Parathyroid adenoma (tissue), 2 donors: ENCODE measurements at regions not wholly inside any gene's neighbourhood (a gene's known extent, or its start where the extent isn't known, plus 50 kb on each side); places are given as distances from the start of the nearest gene placed in this dataset.

ENCODE experiments used
- H2AFZ ChIP-seq: fragments of 300-600 bp; sonication (generic); one replicate; pipeline ENCODE4 v1.7.0; 2017; ENCODE audit warnings: antibody characterized with exemption, mild to moderate bottlenecking
- H3K27ac ChIP-seq: fragments of 300-600 bp; sonication (generic); one replicate; pipeline ENCODE4 v1.7.0; 2017
- H3K27me3 ChIP-seq: fragments of 300-600 bp; sonication (generic); one replicate; pipeline ENCODE4 v1.7.0; 2017; ENCODE audit warnings: low read length; ENCODE audit not compliant: control insufficient read depth, insufficient read depth
- H3K36me3 ChIP-seq: fragments of 300-600 bp; sonication (generic); one replicate; pipeline ENCODE4 v1.7.0; 2017; ENCODE audit warnings: low read length; ENCODE audit not compliant: control insufficient read depth, insufficient read depth
- H3K4me1 ChIP-seq: fragments of 300-600 bp; sonication (generic); one replicate; pipeline ENCODE4 v1.7.0; 2017; ENCODE audit warnings: control low read depth
- H3K4me2 ChIP-seq: fragments of 300-600 bp; sonication (generic); one replicate; pipeline ENCODE4 v1.7.0; 2017; ENCODE audit warnings: low read length
- H3K4me3 ChIP-seq: fragments of 300-600 bp; sonication (generic); one replicate; pipeline ENCODE4 v1.7.0; 2017; ENCODE audit warnings: low read depth, low read length
- H3K79me2 ChIP-seq: fragments of 300-600 bp; sonication (generic); one replicate; pipeline ENCODE4 v1.7.0; 2017; ENCODE audit warnings: control low read depth
- H3K9ac ChIP-seq: fragments of 300-600 bp; sonication (generic); one replicate; pipeline ENCODE4 v1.7.0; 2017; ENCODE audit warnings: mild to moderate bottlenecking
- H3K9me3 ChIP-seq: fragments of 300-600 bp; sonication (generic); one replicate; pipeline ENCODE4 v1.7.0; 2017; ENCODE audit warnings: low read length; ENCODE audit not compliant: control insufficient read depth
- TF ChIP-seq, protein P1 (sequence below): fragments of 300-600 bp; sonication (generic); IDR thresholded peaks from one replicate; pipeline ENCODE4 v1.7.0; 2017; ENCODE audit warnings: antibody characterized with exemption, mild to moderate bottlenecking
- donor health status: primary hyperparathyroidism.

DNA sequence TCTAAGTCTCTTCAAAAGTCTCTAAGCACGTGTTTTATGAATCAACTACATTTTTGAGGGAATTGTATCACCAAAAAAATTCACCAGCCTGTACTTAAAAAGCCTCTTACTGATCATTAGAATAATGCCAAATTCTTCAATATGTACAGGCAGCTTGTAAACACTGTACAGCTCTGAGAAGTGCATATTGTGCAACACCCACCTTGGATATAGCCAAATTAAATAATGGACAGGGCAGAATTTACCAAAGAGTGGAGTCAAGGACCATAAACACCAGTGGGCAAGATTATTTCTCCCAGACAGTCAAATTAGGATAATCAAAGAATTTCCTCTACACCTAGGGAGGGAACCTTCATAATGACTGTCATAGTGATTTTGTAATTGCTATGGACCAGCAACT, 338.2 kb downstream of the NR4A2 start:
- H3K36me3 ChIP-seq, result no peaks in the 10 kb centered on the region
- no peak overlapping the region for H3K9ac ChIP-seq

DNA sequence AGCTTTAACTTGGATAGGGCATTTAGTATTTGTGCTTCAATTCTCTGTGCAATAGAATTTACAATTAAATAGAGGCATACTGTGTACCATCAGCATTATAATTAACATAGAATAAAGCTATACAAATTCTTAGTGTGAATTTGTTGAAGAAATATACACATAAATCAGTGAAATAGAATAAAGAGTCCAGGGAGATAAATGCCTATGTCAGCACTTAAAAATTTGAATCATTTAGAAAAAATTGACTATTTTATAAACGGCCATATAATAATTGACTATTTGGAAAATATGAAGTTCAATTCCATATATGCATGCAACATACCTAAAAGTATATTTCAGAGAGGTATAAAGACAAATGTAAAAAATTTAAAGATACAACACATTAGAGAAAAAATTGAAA, 348.7 kb downstream of the NR4A2 start:
- no peaks in the 10 kb centered on the region for H3K9me3 ChIP-seq
- no peak overlapping the region for H3K4me2 ChIP-seq
- H3K4me3 ChIP-seq, result no peak overlapping the region
- no peaks in the 10 kb centered on the region for H3K4me1 ChIP-seq
- no peak overlapping the region for H2AFZ ChIP-seq
- no peak overlapping the region for H3K27ac ChIP-seq
- TF ChIP-seq, protein P1, sequence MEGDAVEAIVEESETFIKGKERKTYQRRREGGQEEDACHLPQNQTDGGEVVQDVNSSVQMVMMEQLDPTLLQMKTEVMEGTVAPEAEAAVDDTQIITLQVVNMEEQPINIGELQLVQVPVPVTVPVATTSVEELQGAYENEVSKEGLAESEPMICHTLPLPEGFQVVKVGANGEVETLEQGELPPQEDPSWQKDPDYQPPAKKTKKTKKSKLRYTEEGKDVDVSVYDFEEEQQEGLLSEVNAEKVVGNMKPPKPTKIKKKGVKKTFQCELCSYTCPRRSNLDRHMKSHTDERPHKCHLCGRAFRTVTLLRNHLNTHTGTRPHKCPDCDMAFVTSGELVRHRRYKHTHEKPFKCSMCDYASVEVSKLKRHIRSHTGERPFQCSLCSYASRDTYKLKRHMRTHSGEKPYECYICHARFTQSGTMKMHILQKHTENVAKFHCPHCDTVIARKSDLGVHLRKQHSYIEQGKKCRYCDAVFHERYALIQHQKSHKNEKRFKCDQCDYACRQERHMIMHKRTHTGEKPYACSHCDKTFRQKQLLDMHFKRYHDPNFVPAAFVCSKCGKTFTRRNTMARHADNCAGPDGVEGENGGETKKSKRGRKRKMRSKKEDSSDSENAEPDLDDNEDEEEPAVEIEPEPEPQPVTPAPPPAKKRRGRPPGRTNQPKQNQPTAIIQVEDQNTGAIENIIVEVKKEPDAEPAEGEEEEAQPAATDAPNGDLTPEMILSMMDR, result no peak
- H3K27me3 ChIP-seq, result no peaks in the 10 kb centered on the region
- no peak overlapping the region for H3K9ac ChIP-seq
- no peaks in the 10 kb centered on the region for H3K36me3 ChIP-seq
- H3K79me2 ChIP-seq, result no peaks in the 10 kb centered on the region

More for the DNA sequence above, 338.2 kb downstream of the NR4A2 start:
- Histone ChIP-seq H3K4me3 (no peak overlapping the region), H3K9me3 (no peaks in the 10 kb centered on the region), H3K27me3 (no peaks in the 10 kb centered on the region), H3K4me1 (no peaks in the 10 kb centered on the region), H3K27ac (no peak overlapping the region), H3K4me2 (no peak overlapping the region), H3K79me2 (no peaks in the 10 kb centered on the region), H2AFZ (no peak overlapping the region)
- TF ChIP-seq, protein P1, result no peak

DNA sequence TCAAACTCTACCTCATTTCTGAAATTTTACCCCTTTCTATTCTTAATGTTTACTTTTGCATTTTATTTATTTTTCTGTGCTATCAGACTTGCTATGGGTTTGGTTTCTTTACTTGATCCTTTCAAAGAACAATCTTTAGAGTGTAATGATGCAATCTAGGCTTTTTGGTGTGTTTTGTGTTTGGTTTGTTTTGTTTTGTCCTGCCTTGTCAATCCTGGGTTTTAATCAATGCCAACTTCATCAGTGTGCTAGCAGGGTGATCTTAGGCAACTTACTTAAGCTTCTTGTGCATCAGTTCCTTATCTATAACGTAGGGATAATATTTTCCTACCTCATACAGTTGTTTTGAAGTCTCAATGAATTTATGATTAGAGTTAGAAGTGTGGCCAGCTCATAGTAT, 350.4 kb downstream of the NR4A2 start:
- TF ChIP-seq, protein P1, result no peak
- Histone ChIP-seq H3K9me3 (no peaks in the 10 kb centered on the region), H3K79me2 (no peaks in the 10 kb centered on the region), H3K4me3 (no peak overlapping the region), H3K36me3 (no peaks in the 10 kb centered on the region), H3K4me2 (no peak overlapping the region), H3K4me1 (no peaks in the 10 kb centered on the region), H3K27me3 (no peaks in the 10 kb centered on the region), H3K27ac (no peak overlapping the region), H3K9ac (no peak overlapping the region), H2AFZ (no peak overlapping the region)

DNA sequence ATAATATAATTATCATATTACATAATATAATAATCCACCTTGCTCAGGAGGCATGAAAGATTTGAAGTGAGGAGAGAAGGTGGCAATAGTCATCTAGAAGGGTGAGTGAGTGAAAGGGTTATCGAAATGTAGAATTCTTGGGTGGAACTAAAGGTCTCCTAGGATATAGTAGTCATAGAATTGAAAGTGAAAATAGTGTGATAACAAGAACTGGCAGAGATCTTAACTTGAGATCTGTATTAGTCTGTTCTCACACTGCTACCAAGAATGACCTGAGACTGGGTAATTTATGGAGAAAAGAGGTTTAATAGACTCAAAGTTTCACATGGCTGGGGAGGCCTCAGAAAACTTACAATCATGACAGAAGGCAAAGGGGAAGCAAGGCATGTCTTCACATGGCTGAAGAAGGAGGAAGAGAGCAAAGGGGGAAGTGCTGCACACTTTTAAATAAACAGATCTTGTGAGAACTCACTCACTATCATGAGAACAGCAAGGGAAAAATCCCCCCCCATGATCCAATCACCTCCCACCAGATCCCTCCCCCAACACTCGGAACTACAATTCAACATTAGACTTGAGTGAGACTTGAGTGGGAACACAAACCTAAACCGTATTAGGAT, 351.5 kb downstream of the NR4A2 start:
- Histone ChIP-seq H3K36me3 (no peaks in the 10 kb centered on the region), H3K4me3 (no peak overlapping the region), H3K4me2 (no peak overlapping the region), H3K9ac (no peak overlapping the region), H2AFZ (no peak overlapping the region), H3K4me1 (no peaks in the 10 kb centered on the region), H3K79me2 (no peaks in the 10 kb centered on the region), H3K9me3 (no peaks in the 10 kb centered on the region), H3K27me3 (no peaks in the 10 kb centered on the region), H3K27ac (no peak overlapping the region)
- TF ChIP-seq, protein P1, result no peak

DNA sequence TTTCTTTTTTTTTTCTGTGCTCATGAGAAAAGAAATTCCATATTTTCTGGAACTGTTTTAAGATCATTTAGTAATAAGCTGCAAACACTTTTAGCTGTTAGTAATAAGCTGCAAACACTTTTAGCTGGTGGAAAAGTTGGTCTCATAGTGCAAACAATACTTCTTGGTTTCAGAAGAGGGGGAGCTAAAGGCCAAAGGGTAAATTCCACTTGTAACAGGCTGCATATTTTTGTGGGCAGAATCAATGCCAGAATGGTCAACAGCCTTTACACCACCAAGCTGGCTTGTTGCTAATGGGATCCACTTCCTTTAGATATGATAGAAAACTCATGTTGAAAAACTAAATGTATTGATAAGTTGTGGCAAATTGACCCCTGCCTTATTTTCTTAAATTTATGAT, 356.8 kb downstream of the NR4A2 start:
- Histone ChIP-seq H3K36me3 (no peaks in the 10 kb centered on the region), H3K4me1 (no peaks in the 10 kb centered on the region), H3K9ac (no peak overlapping the region), H3K9me3 (no peaks in the 10 kb centered on the region), H3K4me3 (no peak overlapping the region), H3K27me3 (no peaks in the 10 kb centered on the region), H3K27ac (no peak overlapping the region), H2AFZ (no peak overlapping the region), H3K79me2 (no peaks in the 10 kb centered on the region), H3K4me2 (no peak overlapping the region)
- TF ChIP-seq, protein P1, result no peak
